K562 (cell line): ENCODE measurements at regions not wholly inside any gene's neighbourhood (a gene's known extent, or its start where the extent isn't known, plus 50 kb on each side); places are given as distances from the start of the nearest gene placed in this dataset.

ENCODE experiments used
- ATAC-seq: fragments of 200-7000 bp; cut with Tn5 transposase; 3 replicates; pipeline ENCODE4 v1.9.1; 2020; ENCODE audit warnings: moderate library complexity
- BruUV-seq: library from RNA; stranded (reverse); fragments of 400-500 nt; replicated peaks from 2 replicates; lab custom pipeline; 2021; lab: Mats Ljungman, UMichigan
- CTCF ChIA-PET: fragments of 300-600 bp; formaldehyde crosslinking; extraction: SDS; loops from one replicate; lab custom pipeline; 2021; ENCODE audit warnings: low intra/inter-chr PET ratio; lab: Yijun Ruan, JAX
- POLR2A ChIA-PET: fragments of 300-600, 350-650 bp; sonication (Branson Sonifier 250); formaldehyde crosslinking; extraction: SDS; loops from one replicate; lab custom pipeline; 2021; ENCODE audit warnings: antibody characterized with exemption, inconsistent platforms; lab: Yijun Ruan, JAX
- DNase-seq, 4 experiments: peaks; one replicate each; pipeline versions ENCODE4 v3.0.0 to v3.0.0-alpha.2; 2011 to 2018; ENCODE audit warnings: low spot score in 3 of 4, mixed read lengths in 3 of 4; ENCODE audit errors: extremely low read depth in 1 of 4
- FAIRE-seq: peaks from 2 replicates; lab custom pipeline; 2011; peaks lifted over from hg19 to GRCh38; lab: Jason Lieb, UNC
- H2AFZ ChIP-seq: 2 replicates; pipeline ENCODE4 v1.6.0; 2011; ENCODE audit warnings: low read depth, low read length, control low read depth, inconsistent platforms
- H3K27ac ChIP-seq: fragments of 200-600 bp; 3 replicates; pipeline ENCODE4 v1.8.0; 2011; ENCODE audit warnings: low read depth, mild to moderate bottlenecking, control low read depth, inconsistent platforms, low read length, moderate library complexity, mixed read lengths; ENCODE audit errors: extremely low read depth
- H3K27me3 ChIP-seq, 2 experiments: fragments of 300-600 bp in 1 of 2; 2 replicates in 1 of 2; 3 replicates in 1 of 2; pipeline versions ENCODE4 v1.6.0 to v1.8.0; 2011; ENCODE audit warnings: inconsistent platforms in 2 of 2, low read length in 2 of 2, mild to moderate bottlenecking in 1 of 2, mixed read lengths in 1 of 2, moderate library complexity in 1 of 2; ENCODE audit not compliant: control insufficient read depth in 2 of 2, insufficient read depth in 2 of 2
- H3K36me3 ChIP-seq: fragments of 300-600 bp; 3 replicates; pipeline ENCODE4 v1.8.0; 2011; ENCODE audit warnings: mild to moderate bottlenecking, low read length, inconsistent platforms; ENCODE audit not compliant: control insufficient read depth, insufficient read depth
- H3K4me1 ChIP-seq, 2 experiments: fragments of 200-600 bp in 1 of 2; replicated peaks in 1 of 2; 2 replicates in 1 of 2; 3 replicates in 1 of 2; pipeline versions ENCODE4 v1.5.1 to v1.8.0; 2011; ENCODE audit warnings: inconsistent platforms in 2 of 2, low read length in 2 of 2, mild to moderate bottlenecking in 1 of 2, mixed read lengths in 1 of 2, moderate library complexity in 1 of 2; ENCODE audit not compliant: control insufficient read depth in 2 of 2, insufficient read depth in 2 of 2
- H3K4me2 ChIP-seq: 2 replicates; pipeline ENCODE4 v1.6.1; 2011; ENCODE audit warnings: low read length, control low read depth, inconsistent platforms, mixed read lengths; ENCODE audit not compliant: insufficient read depth
- H3K4me3 ChIP-seq: fragments of 200-600 bp; sonication (generic), shearing (Covaris generic); 2 replicates; pipeline ENCODE4 v1.5.1; 2016; ENCODE audit warnings: control low read depth, inconsistent platforms
- H3K79me2 ChIP-seq: fragments of 200-600 bp; 3 replicates; pipeline ENCODE4 v1.8.0; 2011; ENCODE audit warnings: low read length, inconsistent platforms; ENCODE audit not compliant: control insufficient read depth, insufficient read depth
- H3K9ac ChIP-seq, 2 experiments: 2 replicates each; pipeline versions ENCODE4 v1.6.0 to v1.6.1; 2011; ENCODE audit warnings: low read depth in 2 of 2, low read length in 2 of 2, control low read depth in 1 of 2, inconsistent platforms in 1 of 2, mild to moderate bottlenecking in 1 of 2, mixed read lengths in 1 of 2; ENCODE audit not compliant: insufficient read depth in 1 of 2
- H3K9me1 ChIP-seq: one replicate; pipeline ENCODE4 v1.6.0; 2011; ENCODE audit warnings: inconsistent platforms, mild to moderate bottlenecking, low read length, moderate library complexity; ENCODE audit not compliant: control insufficient read depth, insufficient read depth
- H3K9me3 ChIP-seq: replicated peaks from 2 replicates; pipeline ENCODE4 v1.5.1; 2011; ENCODE audit warnings: low read depth, low read length, inconsistent platforms; ENCODE audit not compliant: control insufficient read depth, insufficient read depth
- H4K20me1 ChIP-seq: replicated peaks from 2 replicates; pipeline ENCODE4 v1.6.1; 2011; ENCODE audit warnings: low read length, inconsistent platforms, mixed read lengths; ENCODE audit not compliant: control insufficient read depth, insufficient read depth
- CBFB ChIP-seq: sonication (generic); formaldehyde crosslinking; IDR thresholded peaks from 2 replicates; pipeline ENCODE4 v1.4.0; 2020; ENCODE audit warnings: mild to moderate bottlenecking, missing genetic modification reagents
- CBX2 ChIP-seq: fragments of 200-600 bp; sonication (generic); IDR thresholded peaks from one replicate; pipeline ENCODE4 v1.6.1; 2012; ENCODE audit warnings: mild to moderate bottlenecking, low read length, inconsistent platforms; ENCODE audit not compliant: insufficient read depth, poor library complexity, severe bottlenecking
- CLOCK ChIP-seq: fragments of 250-450 bp; sonication (Bioruptor Pico); IDR thresholded peaks from 2 replicates; pipeline ENCODE4 v1.4.0; 2020; ENCODE audit warnings: mild to moderate bottlenecking, moderate library complexity, borderline replicate concordance
- ETS2 ChIP-seq: IDR thresholded peaks from 2 replicates; pipeline ENCODE4 v1.6.1; 2016; ENCODE audit warnings: borderline replicate concordance, missing genetic modification characterization, mild to moderate bottlenecking, moderate library complexity, missing compliant biosample characterization; ENCODE audit not compliant: poor library complexity, severe bottlenecking
- GABPB2 ChIP-seq: fragments of 250-450 bp; sonication (Bioruptor Pico); conservative IDR thresholded peaks from 2 replicates; pipeline ENCODE4 v1.5.1; 2021; ENCODE audit warnings: mild to moderate bottlenecking
- KDM1A ChIP-seq, 2 experiments: fragments of 450-650 bp; IDR thresholded peaks; 2 replicates each; pipeline ENCODE4 v1.6.1; 2016; ENCODE audit warnings: mild to moderate bottlenecking in 2 of 2
- KLF13 ChIP-seq: fragments of 450-650 bp; IDR thresholded peaks from 2 replicates; pipeline ENCODE4 v1.6.1; 2016; ENCODE audit warnings: missing genetic modification characterization, low read depth, mild to moderate bottlenecking, missing compliant biosample characterization, moderate library complexity, borderline replicate concordance
- NUFIP1 ChIP-seq: fragments of 450-650 bp; IDR thresholded peaks from 2 replicates; pipeline ENCODE4 v1.6.1; 2018; ENCODE audit not compliant: partially characterized antibody
- TOE1 ChIP-seq, 2 experiments: fragments of 450-650 bp in 1 of 2; sonication (generic) in 1 of 2; formaldehyde crosslinking in 1 of 2; IDR thresholded peaks; 2 replicates each; pipeline versions ENCODE4 v1.7.1 to v1.8.0; 2016 to 2022; ENCODE audit warnings: borderline replicate concordance in 2 of 2, mild to moderate bottlenecking in 2 of 2, antibody characterized with exemption in 1 of 2, inconsistent platforms in 1 of 2, low read depth in 1 of 2, missing genetic modification reagents in 1 of 2, moderate library complexity in 1 of 2
- VEZF1 ChIP-seq: fragments of 200-800 bp; sonication (Bioruptor generic); IDR thresholded peaks from 2 replicates; pipeline ENCODE4 v1.6.1; 2017; ENCODE audit warnings: missing genetic modification characterization, missing compliant biosample characterization
- ZC3H4 ChIP-seq: sonication (generic); formaldehyde crosslinking; IDR thresholded peaks from 2 replicates; pipeline ENCODE4 v1.9.0; 2021; ENCODE audit warnings: missing genetic modification reagents, borderline replicate concordance
- WGBS: fragments of 100-300 bp; shearing (Covaris generic); methylation state at CpG from one replicate; pipeline ENCODE4 v1.1.6; 2016; ENCODE audit warnings: low coverage, mixed read lengths; ENCODE audit not compliant: insufficient coverage; ENCODE audit errors: missing lambda C conversion rate; 5-methylcytosine and 5-hydroxymethylcytosine counted together
- in situ Hi-C: fragments of 300-500 bp; cut with MboI; formaldehyde crosslinking; loops from 4 replicates; pipeline ENCODE4 v1.15.0; 2018; ENCODE audit warnings: inconsistent platforms, mixed read lengths
- intact Hi-C: fragments of 100-400 bp; cut with micrococcal nuclease; formaldehyde crosslinking; loops from 2 replicates; pipeline ENCODE4 v1.14.2; 2022
- TF ChIP-seq, protein P1 (sequence below): fragments of 450-650 bp; IDR thresholded peaks from 2 replicates; pipeline ENCODE4 v1.7.0; 2016; ENCODE audit warnings: borderline replicate concordance

DNA sequence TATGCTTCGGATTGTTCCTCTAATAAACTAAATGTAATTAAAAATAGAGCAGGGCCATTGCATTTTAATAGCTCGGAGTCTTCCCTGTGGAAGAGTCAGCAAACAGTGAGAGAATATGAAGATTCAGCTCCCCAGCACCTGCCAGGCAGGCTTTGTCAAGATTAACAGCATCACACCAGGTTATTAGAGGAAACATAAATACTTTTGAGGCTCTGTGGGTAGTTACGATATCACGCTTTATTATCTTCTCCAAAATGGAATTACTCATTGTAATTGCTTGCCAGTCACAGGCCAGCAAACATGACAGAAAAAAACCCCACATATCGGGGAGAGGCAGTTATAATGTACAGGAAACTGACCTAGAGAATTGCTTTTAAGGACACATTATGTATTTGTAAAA is 303.9 kb downstream of the CPS1 start:
- ATAC-seq (no peak), FAIRE-seq (no peak), DNase-seq (no peak)
- Histone ChIP-seq H3K9me3 (no peaks in the 10 kb centered on the region), H3K36me3 (no peaks in the 10 kb centered on the region), H3K4me3 (no peak overlapping the region), H3K4me1 (no peaks in the 10 kb centered on the region), H3K4me2 (no peak overlapping the region), H4K20me1 (no peaks in the 10 kb centered on the region), H3K27me3 (no peaks in the 10 kb centered on the region), H3K9ac (no peak overlapping the region), H2AFZ (no peak overlapping the region), H3K79me2 (no peaks in the 10 kb centered on the region), H3K9me1 (no peaks in the 10 kb centered on the region), H3K27ac (no peak overlapping the region)
- ChIA-PET CTCF (no interaction called here), POLR2A (interaction anchor here (0.6 kb wide), 1 partner anchor 40 kb away, joined by 3 read pairs; no protein-coding TSS in a partner anchor)
- in situ Hi-C loops (no loop called here), intact Hi-C loops (no loop called here)
- no TSS peak for BruUV-seq
- 0% methylated on average over 5 of the region's 5 CpGs for WGBS
- TF ChIP-seq CBFB (CRISPR knock-in tag) (no peak), VEZF1 (CRISPR knock-in tag) (no peak), ETS2 (tag) (no peak), KLF13 (tag) (no peak), TOE1 (IDR thresholded peaks at IDR 0.05; ENCODE audit: borderline replicate concordance) (no peak), TOE1 (CRISPR knock-in tag; IDR thresholded peaks at IDR 0.05; ENCODE audit: borderline replicate concordance, low read depth) (no peak), CLOCK (CRISPR knock-in tag) (no peak), ZC3H4 (CRISPR knock-in tag) (no peak), KDM1A (IDR thresholded peaks at IDR 0.05) (no peak), GABPB2 (CRISPR knock-in tag) (no peak), CBX2 (no peak), NUFIP1 (no peak)
- TF ChIP-seq, protein P1, sequence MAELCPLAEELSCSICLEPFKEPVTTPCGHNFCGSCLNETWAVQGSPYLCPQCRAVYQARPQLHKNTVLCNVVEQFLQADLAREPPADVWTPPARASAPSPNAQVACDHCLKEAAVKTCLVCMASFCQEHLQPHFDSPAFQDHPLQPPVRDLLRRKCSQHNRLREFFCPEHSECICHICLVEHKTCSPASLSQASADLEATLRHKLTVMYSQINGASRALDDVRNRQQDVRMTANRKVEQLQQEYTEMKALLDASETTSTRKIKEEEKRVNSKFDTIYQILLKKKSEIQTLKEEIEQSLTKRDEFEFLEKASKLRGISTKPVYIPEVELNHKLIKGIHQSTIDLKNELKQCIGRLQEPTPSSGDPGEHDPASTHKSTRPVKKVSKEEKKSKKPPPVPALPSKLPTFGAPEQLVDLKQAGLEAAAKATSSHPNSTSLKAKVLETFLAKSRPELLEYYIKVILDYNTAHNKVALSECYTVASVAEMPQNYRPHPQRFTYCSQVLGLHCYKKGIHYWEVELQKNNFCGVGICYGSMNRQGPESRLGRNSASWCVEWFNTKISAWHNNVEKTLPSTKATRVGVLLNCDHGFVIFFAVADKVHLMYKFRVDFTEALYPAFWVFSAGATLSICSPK = no peak
